ENCODE measurements at regions not wholly inside any gene's neighbourhood (a gene's known extent, or its start where the extent isn't known, plus 50 kb on each side); places are given as distances from the start of the nearest gene placed in this dataset.

DNA sequence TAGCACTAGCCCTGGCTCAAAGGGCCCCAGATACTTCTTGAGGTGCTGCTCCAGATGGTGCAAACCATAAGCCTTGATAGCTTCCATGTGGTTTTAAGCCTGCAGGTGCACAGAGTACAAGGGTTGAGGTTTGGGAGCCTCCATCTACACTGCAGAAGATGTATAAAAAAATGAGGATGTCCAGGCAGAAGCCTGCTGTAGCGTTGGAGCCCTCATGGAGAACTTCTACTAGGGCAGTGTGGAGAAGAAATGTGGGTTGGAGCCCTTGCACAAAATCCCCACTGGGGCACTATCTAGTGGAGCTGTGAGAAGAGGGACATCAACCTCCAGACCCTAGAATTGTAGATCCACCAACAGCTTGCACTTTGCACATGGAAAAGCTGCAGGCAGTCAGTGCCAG, 231.9 kb downstream of the CHIC2 start:
- DNase-seq (ENCODE audit: low read depth, low spot score) = no peak
- in situ Hi-C loops (cut with HindIII; ENCODE audit: low sequenced_read_pairs) = no loop called here
- TF ChIP-seq, protein P1, sequence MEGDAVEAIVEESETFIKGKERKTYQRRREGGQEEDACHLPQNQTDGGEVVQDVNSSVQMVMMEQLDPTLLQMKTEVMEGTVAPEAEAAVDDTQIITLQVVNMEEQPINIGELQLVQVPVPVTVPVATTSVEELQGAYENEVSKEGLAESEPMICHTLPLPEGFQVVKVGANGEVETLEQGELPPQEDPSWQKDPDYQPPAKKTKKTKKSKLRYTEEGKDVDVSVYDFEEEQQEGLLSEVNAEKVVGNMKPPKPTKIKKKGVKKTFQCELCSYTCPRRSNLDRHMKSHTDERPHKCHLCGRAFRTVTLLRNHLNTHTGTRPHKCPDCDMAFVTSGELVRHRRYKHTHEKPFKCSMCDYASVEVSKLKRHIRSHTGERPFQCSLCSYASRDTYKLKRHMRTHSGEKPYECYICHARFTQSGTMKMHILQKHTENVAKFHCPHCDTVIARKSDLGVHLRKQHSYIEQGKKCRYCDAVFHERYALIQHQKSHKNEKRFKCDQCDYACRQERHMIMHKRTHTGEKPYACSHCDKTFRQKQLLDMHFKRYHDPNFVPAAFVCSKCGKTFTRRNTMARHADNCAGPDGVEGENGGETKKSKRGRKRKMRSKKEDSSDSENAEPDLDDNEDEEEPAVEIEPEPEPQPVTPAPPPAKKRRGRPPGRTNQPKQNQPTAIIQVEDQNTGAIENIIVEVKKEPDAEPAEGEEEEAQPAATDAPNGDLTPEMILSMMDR (IDR thresholded peaks at IDR 0.05; ENCODE audit: low read depth, low read length) = no peak
- no peak overlapping the region for H3K4me3 ChIP-seq (ENCODE audit: low read depth, low read length)

DNA sequence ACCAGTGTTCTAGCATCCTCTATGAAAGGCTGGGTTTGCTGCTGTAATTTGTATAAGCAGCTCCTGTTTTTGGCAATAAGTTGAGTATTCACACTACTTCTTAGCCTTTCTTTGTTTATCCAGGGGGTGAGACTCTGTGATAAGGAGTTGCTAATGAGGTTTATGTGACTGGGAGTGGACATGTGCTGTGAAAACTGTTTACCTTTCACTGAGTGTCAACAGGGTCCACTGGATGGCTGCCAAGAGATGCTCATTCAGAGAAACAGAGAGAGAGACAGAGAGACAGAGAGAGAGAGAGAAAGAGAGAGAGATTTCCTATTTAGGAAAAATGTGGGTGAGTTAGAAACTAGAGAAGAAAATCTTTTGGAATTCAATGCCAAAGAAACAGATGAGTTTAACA, 233.9 kb downstream of the CHIC2 start:
- in situ Hi-C loops (cut with HindIII; ENCODE audit: low sequenced_read_pairs) = no loop called here
- TF ChIP-seq, protein P1 (IDR thresholded peaks at IDR 0.05; ENCODE audit: low read depth, low read length) = no peak

DNA sequence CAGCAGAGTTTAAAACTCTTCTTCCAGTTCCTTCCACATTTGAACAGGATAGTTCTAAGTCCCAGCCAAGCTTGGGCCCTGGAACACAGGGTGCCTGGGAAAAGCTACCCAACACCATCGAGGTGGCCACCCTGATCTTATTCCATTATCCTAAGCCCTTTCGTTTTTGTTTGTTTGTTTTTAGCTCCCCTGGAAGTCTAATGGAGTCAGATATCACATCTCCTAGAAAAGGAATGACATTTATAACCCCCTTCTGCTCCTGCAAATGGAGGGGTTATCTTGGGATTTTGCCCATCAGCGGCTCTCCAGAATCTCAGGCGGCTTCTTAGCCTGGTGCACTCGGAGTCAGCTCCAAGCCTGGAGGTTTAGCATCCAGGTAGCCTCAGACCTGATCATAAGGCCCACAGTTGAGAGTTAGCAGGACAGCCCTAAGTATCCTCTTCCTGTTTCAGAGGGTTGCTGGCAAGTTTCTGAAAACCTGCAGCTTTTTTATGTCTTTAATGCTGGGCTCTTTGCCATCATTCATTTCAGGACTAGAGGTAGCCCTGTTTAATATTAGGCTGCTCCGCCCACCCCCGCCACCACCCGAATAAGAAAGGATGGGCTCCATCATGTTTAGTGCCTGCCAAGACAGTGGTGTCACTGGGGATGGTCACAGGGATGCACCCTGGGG, 230.0 kb upstream of the LNX1 start:
- TF ChIP-seq, protein P1 (IDR thresholded peaks at IDR 0.05; ENCODE audit: low read depth, low read length) = no peak
- no peak overlapping the region for H3K4me3 ChIP-seq (ENCODE audit: low read depth, low read length)
- no peak for DNase-seq (ENCODE audit: low read depth, low spot score)
- in situ Hi-C loops (cut with HindIII; ENCODE audit: low sequenced_read_pairs) = no loop called here

More for the DNA sequence above, 233.9 kb downstream of the CHIC2 start:
- no peak overlapping the region for H3K4me3 ChIP-seq (ENCODE audit: low read depth, low read length)
- DNase-seq (ENCODE audit: low read depth, low spot score) = no peak

DNA sequence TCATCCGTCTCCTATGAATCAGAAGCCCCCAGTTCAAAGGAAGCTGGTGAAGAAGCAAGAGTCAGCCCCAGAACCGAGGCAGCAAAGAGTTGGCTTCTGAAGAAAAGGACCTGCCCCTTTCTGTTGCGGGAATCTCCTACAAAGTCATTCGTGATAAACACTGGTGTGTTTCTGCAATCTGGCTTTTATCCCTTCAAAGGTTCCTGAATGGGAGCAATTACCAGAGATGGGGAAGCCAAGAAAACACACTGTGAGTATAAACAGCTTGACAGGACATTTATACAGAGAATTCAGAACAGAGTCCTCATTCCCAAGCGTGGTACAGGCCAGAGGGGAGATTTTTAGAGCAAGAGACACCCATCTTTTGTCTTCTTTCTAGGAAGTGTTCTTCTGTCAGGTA, 226.8 kb upstream of the LNX1 start:
- in situ Hi-C loops (cut with HindIII; ENCODE audit: low sequenced_read_pairs) = no loop called here
- no peak overlapping the region for H3K4me3 ChIP-seq (ENCODE audit: low read depth, low read length)
- TF ChIP-seq, protein P1 (IDR thresholded peaks at IDR 0.05; ENCODE audit: low read depth, low read length) = no peak
- no peak for DNase-seq (ENCODE audit: low read depth, low spot score)

DNA sequence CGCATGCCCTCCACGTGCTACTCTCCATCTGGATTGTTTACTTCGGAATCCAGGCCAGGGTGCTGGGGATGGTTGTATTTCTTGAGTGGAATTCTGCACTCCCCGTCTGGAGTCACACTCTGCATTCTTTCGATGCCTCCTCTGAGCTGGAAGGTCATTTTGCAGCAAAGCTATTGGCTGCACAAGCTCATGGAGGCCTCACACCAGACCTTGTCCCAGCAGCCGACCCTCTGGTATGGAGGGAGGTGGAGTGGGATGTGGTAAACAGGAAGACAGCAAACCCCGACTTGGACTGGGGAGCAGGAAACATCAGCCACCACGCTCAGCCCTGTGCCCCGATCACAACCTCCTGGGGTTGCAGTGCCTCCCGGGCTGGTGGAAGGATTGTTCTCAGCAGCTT, 225.3 kb upstream of the LNX1 start:
- in situ Hi-C loops (cut with HindIII; ENCODE audit: low sequenced_read_pairs) = no loop called here
- DNase-seq (ENCODE audit: low read depth, low spot score) = no peak

DNA sequence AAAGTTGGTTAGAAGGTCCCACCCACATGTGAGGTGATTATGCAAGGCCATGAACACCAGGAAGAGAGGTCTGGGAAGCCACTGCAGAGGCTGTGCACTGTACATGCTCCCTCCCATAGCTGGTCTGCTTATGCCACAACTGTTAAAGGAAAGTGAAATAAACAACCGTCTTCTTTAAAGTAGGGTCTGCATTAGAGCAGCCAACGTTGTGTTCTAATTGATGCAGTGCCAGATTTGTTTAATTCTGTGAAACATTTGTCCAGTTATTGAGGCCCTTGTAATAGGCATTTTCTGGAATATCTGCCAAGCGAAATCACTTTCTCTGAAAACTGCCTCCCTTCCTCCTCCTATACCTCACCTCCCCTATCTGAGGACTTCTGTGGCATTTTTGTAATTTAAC, 224.0 kb upstream of the LNX1 start:
- no peak for DNase-seq (ENCODE audit: low read depth, low spot score)
- no peak overlapping the region for H3K4me3 ChIP-seq (ENCODE audit: low read depth, low read length)
- in situ Hi-C loops (cut with HindIII; ENCODE audit: low sequenced_read_pairs) = no loop called here
- TF ChIP-seq, protein P1 (IDR thresholded peaks at IDR 0.05; ENCODE audit: low read depth, low read length) = no peak

More for the DNA sequence above, 225.3 kb upstream of the LNX1 start:
- TF ChIP-seq, protein P1 (IDR thresholded peaks at IDR 0.05; ENCODE audit: low read depth, low read length) = no peak
- no peak overlapping the region for H3K4me3 ChIP-seq (ENCODE audit: low read depth, low read length)

Data from astrocyte of the spinal cord (primary cell).